ENCODE measurements at regions not wholly inside any gene's neighbourhood (a gene's known extent, or its start where the extent isn't known, plus 50 kb on each side); places are given as distances from the start of the nearest gene placed in this dataset.
"Not testable (repeated sequence)": the region's sequence is repeated elsewhere in the genome, so short reads cannot be mapped to it uniquely, and the experiment has no call there.

DNA sequence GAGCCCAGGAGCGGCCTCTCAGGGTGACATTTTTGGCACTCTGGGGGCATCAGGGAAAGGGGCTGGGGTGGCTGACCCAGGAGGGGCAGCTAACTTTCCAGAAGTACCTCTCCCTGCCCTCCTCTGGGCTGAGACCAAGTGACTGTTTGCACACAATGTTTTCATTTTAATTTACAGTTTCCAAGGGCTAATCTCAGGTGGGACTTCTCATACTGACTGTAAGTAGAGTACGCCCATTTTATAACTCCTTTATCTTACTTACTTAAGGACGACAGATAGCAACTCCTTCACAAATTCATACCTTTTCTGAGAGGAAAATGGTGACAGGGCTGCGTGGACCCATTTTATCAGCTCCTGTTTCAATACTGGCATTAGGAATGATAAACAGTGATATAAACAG is 172.9 kb upstream of the EXOC2 start:
- no peak for DNase-seq (ENCODE audit: low read depth, low spot score)

DNA sequence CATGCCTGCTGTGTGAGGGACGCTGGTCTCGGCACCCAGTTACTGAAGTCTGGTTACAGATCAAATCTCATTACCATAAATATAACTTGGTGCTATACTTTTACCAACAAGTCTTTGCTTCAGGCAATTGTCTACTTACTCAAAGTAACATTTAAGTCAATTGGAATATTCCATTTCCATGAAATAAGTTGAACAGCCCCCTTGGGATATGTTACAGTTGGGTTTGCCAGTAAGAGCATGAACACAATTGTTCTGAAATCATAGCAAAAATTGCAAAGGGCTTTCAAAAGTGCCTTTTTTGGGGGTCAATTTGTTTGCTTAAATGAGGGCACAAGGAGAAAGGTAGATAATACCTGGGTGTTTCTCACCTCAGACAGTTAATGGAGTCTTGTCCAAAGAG is 170.9 kb upstream of the EXOC2 start:
- no peak for DNase-seq (ENCODE audit: low read depth, low spot score)

DNA sequence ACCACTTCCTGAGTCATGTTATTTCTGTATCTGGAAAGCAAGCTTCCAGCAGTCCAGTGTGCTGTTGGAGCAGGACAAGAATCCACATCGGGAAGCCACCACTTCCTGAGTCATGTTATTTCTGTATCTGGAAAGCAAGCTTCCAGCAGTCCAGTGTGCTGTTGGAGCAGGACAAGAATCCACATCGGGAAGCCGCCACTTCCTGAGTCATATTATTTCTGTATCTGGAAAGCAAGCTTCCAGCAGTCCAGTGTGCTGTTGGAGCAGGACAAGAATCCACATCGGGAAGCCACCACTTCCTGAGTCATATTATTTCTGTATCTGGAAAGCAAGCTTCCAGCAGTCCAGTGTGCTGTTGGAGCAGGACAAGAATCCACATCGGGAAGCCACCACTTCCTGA is 170.2 kb upstream of the EXOC2 start:
- DNase-seq (ENCODE audit: low read depth, low spot score), result not testable (repeated sequence)

DNA sequence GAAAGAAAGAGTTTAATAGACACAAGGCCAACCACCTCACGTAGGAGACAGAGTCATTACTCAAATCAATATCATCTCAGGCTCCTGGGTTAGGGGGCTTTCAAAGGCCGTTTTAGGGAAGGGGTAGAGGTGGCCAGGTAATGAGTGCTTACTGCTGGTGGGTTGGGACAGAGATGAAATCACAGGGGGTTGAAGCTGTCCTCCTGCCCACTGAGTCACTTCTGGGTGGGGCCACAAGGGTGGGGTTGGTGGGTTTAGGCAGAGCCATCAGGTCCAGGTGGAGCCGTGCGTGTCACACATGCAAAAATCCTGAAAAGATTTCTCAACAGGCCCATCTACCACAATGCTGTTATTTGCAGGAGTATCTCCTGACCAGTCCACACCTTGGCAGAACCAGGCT is 167.0 kb upstream of the EXOC2 start:
- no peak for DNase-seq (ENCODE audit: low read depth, low spot score)

DNA sequence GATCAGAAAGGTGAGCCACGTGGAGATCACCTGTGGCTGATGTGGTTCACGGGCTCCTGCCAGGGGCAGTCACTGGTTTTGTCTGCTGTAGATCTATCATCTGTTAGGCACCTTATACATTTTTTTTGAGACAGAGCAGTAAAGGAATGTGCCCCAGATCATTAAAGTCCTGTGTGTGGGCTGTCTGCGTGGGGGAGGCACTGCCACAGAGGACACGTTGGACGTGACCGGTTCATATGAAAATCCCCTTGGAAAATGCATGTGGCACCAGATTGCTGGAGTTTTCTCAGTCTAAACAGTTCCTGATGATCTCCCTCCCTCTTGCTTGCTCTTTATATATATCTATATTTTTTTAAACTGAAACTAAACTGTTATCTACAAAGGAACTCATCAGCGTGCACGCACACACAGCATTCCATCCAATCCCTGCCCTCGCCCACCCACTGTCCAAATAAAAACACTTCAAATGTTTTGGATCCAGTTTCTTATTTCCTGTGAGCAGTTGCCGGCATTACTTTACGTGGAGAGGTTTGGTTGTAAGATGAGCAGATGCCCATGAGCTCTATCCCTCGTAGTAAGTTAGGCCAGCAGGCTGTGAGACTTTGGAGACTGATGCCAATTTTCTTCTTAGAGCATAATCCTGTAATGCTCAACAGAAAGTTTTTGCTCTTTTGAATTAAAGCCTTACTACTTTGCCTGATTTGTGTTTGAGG is 161.6 kb upstream of the EXOC2 start:
- no peak for DNase-seq (ENCODE audit: low read depth, low spot score)

- DNase-seq (ENCODE audit: low read depth, low spot score), result not testable (repeated sequence)
Measured at GRCh38 chr6:852216-852615, 159.3 kb upstream of the EXOC2 start.

DNA sequence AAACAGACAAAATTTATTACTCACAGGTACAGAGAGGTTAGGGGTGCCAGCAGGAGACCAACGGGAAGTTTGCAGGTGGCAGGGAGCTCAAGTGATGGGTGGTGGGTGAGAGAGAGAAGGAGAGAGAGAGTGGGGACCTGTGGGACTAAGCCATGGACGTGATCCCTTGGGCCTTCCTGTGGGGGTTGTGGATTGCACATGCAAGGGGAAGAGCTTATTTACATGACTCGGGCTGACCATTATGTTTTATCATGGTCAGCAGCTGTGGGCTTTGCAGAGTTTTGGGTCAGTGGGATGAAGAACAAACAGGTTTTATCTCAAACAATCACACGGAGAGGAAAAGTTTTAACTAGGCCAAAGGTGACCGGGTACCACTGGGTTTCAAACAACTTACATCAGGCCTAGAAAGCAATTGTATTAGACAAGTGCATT is 156.2 kb upstream of the EXOC2 start:
- no peak for DNase-seq (ENCODE audit: low read depth, low spot score)

GRCh38 chr6:845566-845965 is 152.6 kb upstream of the EXOC2 start:
- DNase-seq (ENCODE audit: low read depth, low spot score), result no peak

- DNase-seq (ENCODE audit: low read depth, low spot score), result no peak
Measured at GRCh38 chr6:845101-845500, 152.2 kb upstream of the EXOC2 start.

- no peak for DNase-seq (ENCODE audit: low read depth, low spot score)
Measured at GRCh38 chr6:842141-842540, 149.2 kb upstream of the EXOC2 start.

- no peak for DNase-seq (ENCODE audit: low read depth, low spot score)
Measured at GRCh38 chr6:841569-841968, 148.6 kb upstream of the EXOC2 start.

DNA sequence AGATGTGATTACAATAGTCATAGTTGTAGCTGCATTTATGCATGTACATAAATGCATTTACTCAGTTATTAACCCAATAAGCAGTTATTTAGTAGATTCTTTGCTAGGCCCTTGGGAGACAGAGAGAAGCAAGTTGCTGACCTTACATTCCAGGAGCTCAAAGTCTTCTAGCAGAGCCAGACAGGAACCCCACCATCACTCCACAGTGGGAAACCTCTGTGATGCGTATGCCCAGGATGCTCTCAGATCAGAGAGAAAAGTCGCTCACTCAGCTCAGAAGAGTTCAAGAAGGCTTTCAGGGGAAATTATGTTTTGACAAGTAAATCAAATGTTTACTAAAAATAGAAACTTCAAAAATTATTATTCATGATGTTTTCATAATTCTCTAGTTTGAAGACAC is 146.3 kb upstream of the EXOC2 start:
- DNase-seq (ENCODE audit: low read depth, low spot score), result no peak

GRCh38 chr6:837380-837779 is 144.4 kb upstream of the EXOC2 start:
- no peak for DNase-seq (ENCODE audit: low read depth, low spot score)

DNA sequence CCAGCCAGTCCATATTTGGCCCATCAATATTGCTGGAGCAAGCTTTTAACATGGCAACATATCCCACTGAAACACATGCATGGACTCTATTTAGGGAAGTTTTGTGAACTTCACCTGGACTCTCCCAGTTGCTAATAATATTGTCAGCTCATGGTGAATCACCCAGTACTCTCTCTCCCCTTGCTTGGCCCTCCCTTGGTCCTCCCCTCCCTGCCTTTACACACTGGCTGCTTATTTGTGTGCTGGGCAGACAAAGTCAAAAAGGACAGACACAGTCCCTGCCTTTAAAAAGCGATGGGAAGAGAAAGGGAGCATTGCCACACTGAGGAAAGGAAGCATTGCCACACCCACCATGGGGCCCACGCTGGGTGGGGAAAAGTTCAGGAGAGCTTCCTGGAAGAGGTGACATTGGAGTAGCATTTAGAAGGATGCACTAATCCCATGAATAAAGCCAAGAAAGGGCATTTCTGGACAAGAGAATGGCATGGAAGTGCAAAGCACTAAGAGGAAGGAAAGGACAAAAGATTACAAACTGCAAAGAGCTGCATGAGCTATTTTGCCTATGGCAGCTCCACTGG is 143.4 kb upstream of the EXOC2 start:
- DNase-seq (ENCODE audit: low read depth, low spot score), result no peak

GRCh38 chr6:835476-836160 is 142.7 kb upstream of the EXOC2 start:
- no peak for DNase-seq (ENCODE audit: low read depth, low spot score)

DNA sequence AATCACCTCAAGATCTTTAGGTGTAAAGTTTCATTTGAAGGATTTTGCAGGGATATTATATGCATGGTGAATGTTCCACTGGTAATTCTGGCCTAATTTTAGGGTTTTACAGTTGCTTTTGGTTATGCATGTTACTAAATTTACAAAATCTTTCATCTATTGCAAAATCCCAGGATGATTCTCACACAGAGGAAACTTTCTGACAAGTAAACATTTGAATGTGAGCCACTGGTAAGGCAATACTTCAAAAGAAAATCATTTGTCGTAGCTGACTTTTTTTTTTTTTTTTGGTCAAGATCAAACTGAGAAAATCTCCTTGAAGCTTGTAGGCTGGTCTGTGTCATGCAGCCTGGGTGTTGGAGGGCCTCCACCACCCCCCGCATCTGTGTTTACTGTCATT is 141.9 kb upstream of the EXOC2 start:
- no peak for DNase-seq (ENCODE audit: low read depth, low spot score)

DNA sequence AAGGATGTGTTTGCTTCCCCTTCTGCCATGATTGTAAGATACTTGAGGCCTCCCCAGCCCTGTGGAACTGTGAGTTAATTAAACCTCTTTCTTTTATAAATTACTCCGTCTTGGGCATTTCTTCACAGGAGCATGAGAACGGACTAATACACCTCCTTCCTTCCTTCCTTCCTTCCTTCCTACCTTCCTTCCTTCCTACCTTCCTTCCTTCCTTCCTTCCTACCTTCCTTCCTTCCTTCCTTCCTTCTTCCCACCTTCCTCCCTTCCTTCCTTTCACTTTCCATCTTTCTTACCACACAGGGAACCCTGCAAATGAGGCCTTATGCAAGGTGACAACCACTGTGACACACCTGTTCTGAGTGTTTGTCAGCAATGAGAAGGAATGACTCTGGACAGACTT is 141.3 kb upstream of the EXOC2 start:
- no peak for DNase-seq (ENCODE audit: low read depth, low spot score)

- not testable (repeated sequence) for DNase-seq (ENCODE audit: low read depth, low spot score)
Measured at GRCh38 chr6:832804-833203, 139.9 kb upstream of the EXOC2 start.

- DNase-seq (ENCODE audit: low read depth, low spot score), result no peak
Measured at GRCh38 chr6:830667-831327, 137.9 kb upstream of the EXOC2 start.

DNA sequence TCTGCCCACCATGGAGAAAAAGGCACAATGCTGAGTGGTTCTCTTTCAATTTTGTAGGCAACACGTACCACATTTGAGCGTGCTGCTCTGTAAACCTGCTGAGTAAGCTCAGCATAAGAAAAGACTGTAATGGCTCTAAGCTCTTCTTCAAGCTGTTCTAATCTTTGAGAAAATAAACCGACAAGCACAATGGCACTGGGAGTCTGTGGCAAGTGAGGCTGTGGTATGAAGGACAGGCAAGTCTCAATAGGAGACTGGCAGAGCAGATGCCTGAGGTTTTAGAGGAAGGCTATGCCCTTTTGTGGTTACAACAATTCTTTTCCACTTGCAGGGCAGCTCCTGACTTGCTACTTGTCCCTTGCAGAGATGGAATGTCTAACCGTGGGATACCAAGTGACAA is 136.7 kb upstream of the EXOC2 start:
- no peak for DNase-seq (ENCODE audit: low read depth, low spot score)

GRCh38 chr6:827431-827830 is 134.5 kb upstream of the EXOC2 start:
- DNase-seq (ENCODE audit: low read depth, low spot score), result no peak

- DNase-seq (ENCODE audit: low read depth, low spot score), result no peak
Measured at GRCh38 chr6:819122-819521, 126.2 kb upstream of the EXOC2 start.
